NCI-H2171 (cell line): ENCODE measurements at regions not wholly inside any gene's neighbourhood (a gene's known extent, or its start where the extent isn't known, plus 50 kb on each side); places are given as distances from the start of the nearest gene placed in this dataset.

Experiments used
- DNase-seq: peaks from one replicate; lab custom pipeline; 2025; lab: John Stamatoyannopoulos, UW

- no peak for DNase-seq
Observed at GRCh38 chr11:32039149-32039548, 51.7 kb upstream of the RCN1 start.

GRCh38 chr11:32034680-32035079 lies 56.2 kb upstream of the RCN1 start:
- no peak for DNase-seq

GRCh38 chr11:32034149-32034548 lies 56.7 kb upstream of the RCN1 start:
- no peak for DNase-seq

GRCh38 chr11:32033491-32033890 lies 57.4 kb upstream of the RCN1 start:
- no peak for DNase-seq

- DNase-seq, result no peak
Observed at GRCh38 chr11:32033067-32033466, 57.8 kb upstream of the RCN1 start.

- no peak for DNase-seq
Observed at GRCh38 chr11:32032478-32032877, 58.4 kb upstream of the RCN1 start.

GRCh38 chr11:32032052-32032451 lies 58.8 kb upstream of the RCN1 start:
- no peak for DNase-seq

- no peak for DNase-seq
Observed at GRCh38 chr11:32030875-32031503, 59.9 kb upstream of the RCN1 start.

GRCh38 chr11:32029721-32030120 lies 61.2 kb upstream of the RCN1 start:
- peak; percentile 23 for DNase-seq

GRCh38 chr11:32028201-32028600 lies 62.7 kb upstream of the RCN1 start:
- no peak for DNase-seq

- no peak for DNase-seq
Observed at GRCh38 chr11:32026766-32027165, 64.1 kb upstream of the RCN1 start.

GRCh38 chr11:32024948-32025347 lies 65.9 kb upstream of the RCN1 start:
- DNase-seq, result no peak

- no peak for DNase-seq
Observed at GRCh38 chr11:32023370-32024305, 67.2 kb upstream of the RCN1 start.

- no peak for DNase-seq
Observed at GRCh38 chr11:32018672-32019071, 72.2 kb upstream of the RCN1 start.

- DNase-seq, result no peak
Observed at GRCh38 chr11:32016111-32016510, 74.8 kb upstream of the RCN1 start.

GRCh38 chr11:32015427-32015826 lies 75.4 kb upstream of the RCN1 start:
- peak; percentile 27 for DNase-seq

- no peak for DNase-seq
Observed at GRCh38 chr11:32013603-32014002, 77.3 kb upstream of the RCN1 start.

- DNase-seq, result peak; percentile 65
Observed at GRCh38 chr11:32012049-32012448, 78.8 kb upstream of the RCN1 start.

GRCh38 chr11:32008880-32009551 lies 81.9 kb upstream of the RCN1 start:
- no peak for DNase-seq

- DNase-seq, result peak; percentile 87
Observed at GRCh38 chr11:32006799-32007388, 84.0 kb upstream of the RCN1 start.

GRCh38 chr11:32005786-32006416 lies 85.0 kb upstream of the RCN1 start:
- DNase-seq, result peak; percentile 12

GRCh38 chr11:32003335-32003734 lies 87.5 kb upstream of the RCN1 start:
- DNase-seq, result peak; percentile 9
